ENCODE measurements at regions not wholly inside any gene's neighbourhood (a gene's known extent, or its start where the extent isn't known, plus 50 kb on each side); places are given as distances from the start of the nearest gene placed in this dataset.
A peak's percentile ranks its signal among the peaks of the same experiment; 100 is the strongest.

DNA sequence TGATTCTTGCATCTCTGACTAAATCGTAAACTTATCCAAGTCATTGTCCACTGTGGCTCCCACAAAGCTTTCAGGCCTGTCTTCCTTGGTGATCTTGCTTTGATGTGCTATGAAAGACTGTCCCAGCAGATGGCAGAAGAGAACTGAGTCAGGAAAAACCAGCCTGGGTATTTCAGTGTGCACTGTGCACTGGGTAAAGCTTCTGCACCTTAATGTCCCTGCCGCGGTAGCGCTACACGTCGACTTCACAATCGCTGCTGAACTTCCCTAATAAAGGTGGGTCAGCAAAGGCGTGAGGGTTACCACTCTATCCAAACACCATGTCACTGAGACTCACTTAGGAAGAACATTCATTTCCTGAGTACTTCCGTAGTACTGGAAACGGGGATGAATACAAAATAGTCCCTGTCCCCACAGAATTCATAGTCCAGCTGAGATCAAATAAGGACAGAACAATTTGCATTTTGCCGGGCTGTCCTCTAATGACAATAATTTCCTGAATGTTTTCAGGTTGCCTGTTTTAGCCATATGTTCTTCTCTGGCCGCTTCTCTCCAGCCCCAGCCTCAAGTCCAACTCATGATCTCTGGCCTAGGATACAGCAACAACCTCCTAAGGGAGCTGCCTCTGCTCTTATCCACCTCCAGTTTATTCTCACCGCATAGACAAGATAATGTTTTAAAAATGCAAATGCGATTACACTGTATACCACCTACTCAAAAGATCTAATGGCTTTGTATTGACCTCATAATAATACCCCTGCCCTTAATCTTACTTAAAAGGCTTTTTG lies 83.6 kb upstream of the AKAP13 start:
- H3K27me3 ChIP-seq = no peaks in the 10 kb centered on the region
- no peaks in the 10 kb centered on the region for H3K4me1 ChIP-seq
- peak overlapping the region; percentile 16 to 26 for H3K4me3 ChIP-seq
- no peaks in the 10 kb centered on the region for H3K9me3 ChIP-seq
- intact Hi-C loops (cut with DNase I) = loop anchor here (10.0 kb wide), 2 partner anchors 208 to 538 kb away; no protein-coding TSS in a partner anchor
- TF ChIP-seq POLR2A (IDR thresholded peaks at IDR 0.05) (no peak), POLR2AphosphoS5 (IDR thresholded peaks at IDR 0.05; ENCODE audit: insufficient read depth in 1 of 2, low read depth in 1 of 2) (peak in 1 of 2 donors; percentile 47)
- TF ChIP-seq, protein P1, sequence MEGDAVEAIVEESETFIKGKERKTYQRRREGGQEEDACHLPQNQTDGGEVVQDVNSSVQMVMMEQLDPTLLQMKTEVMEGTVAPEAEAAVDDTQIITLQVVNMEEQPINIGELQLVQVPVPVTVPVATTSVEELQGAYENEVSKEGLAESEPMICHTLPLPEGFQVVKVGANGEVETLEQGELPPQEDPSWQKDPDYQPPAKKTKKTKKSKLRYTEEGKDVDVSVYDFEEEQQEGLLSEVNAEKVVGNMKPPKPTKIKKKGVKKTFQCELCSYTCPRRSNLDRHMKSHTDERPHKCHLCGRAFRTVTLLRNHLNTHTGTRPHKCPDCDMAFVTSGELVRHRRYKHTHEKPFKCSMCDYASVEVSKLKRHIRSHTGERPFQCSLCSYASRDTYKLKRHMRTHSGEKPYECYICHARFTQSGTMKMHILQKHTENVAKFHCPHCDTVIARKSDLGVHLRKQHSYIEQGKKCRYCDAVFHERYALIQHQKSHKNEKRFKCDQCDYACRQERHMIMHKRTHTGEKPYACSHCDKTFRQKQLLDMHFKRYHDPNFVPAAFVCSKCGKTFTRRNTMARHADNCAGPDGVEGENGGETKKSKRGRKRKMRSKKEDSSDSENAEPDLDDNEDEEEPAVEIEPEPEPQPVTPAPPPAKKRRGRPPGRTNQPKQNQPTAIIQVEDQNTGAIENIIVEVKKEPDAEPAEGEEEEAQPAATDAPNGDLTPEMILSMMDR (IDR thresholded peaks at IDR 0.05) = peak in 2 of 3 experiments; percentile 74 to 78
- peak in 1 of 2 donors; percentile 88 for DNase-seq (ENCODE audit: extremely low spot score in 2 of 2)
- H3K36me3 ChIP-seq = no peaks in the 10 kb centered on the region
- H3K27ac ChIP-seq = peak overlapping the region; percentile 70

DNA sequence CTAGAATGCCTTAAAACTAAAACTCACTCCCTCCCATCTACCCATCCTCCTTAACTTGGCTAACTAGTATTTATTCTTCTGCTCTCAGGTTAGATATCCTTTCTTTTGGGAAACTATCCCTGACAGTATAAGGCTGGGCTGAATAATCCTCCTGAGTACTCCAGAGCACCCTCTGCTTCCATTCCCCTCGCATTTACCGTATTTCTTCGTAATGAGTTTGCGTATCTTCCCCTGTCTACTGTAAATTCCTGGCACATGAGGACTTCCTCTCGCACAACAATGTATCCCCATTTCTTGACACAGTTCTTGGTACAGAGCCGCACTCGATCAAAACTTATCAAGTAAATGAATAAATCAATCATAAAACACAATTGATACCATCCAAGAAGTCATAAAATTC lies 82.9 kb upstream of the AKAP13 start:
- TF ChIP-seq POLR2A (IDR thresholded peaks at IDR 0.05) (no peak), POLR2AphosphoS5 (IDR thresholded peaks at IDR 0.05; ENCODE audit: insufficient read depth in 1 of 2, low read depth in 1 of 2) (no peak)
- TF ChIP-seq, protein P1 (IDR thresholded peaks at IDR 0.05) = no peak
- DNase-seq (ENCODE audit: extremely low spot score in 2 of 2) = no peak
- H3K9me3 ChIP-seq = no peaks in the 10 kb centered on the region
- H3K27me3 ChIP-seq = no peaks in the 10 kb centered on the region
- H3K27ac ChIP-seq = no peak overlapping the region
- no peak overlapping the region for H3K4me3 ChIP-seq
- H3K36me3 ChIP-seq = no peaks in the 10 kb centered on the region
- no peaks in the 10 kb centered on the region for H3K4me1 ChIP-seq
- intact Hi-C loops (cut with DNase I) = loop anchor here (10.0 kb wide), 2 partner anchors 207 to 537 kb away; no protein-coding TSS in a partner anchor

DNA sequence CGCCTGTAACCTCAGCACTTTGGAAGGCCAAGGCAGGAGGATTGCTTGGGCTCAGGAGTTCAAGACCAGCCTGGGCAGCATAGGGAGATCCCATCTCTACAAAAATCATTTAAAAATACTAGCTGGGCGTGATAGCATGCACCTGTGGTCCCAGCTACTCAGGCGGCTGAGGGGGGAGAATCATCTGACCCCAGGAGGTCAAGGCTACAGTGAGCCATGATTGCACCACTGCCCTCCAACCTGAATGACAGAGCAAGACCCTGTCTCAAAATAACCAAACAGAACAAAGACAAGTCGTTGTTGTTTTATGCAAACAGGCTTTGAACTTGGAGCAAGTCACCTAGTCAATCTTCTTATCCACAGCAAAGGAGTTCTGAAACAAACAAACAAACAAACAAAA lies 82.0 kb upstream of the AKAP13 start:
- Histone ChIP-seq H3K4me3 (no peak overlapping the region), H3K27ac (no peak overlapping the region), H3K4me1 (no peaks in the 10 kb centered on the region), H3K9me3 (no peaks in the 10 kb centered on the region), H3K27me3 (no peaks in the 10 kb centered on the region), H3K36me3 (no peaks in the 10 kb centered on the region)
- TF ChIP-seq, protein P1 (IDR thresholded peaks at IDR 0.05) = no peak
- TF ChIP-seq POLR2AphosphoS5 (IDR thresholded peaks at IDR 0.05; ENCODE audit: insufficient read depth in 1 of 2, low read depth in 1 of 2) = no peak
- no peak for TF ChIP-seq POLR2A (IDR thresholded peaks at IDR 0.05)
- intact Hi-C loops (cut with DNase I) = loop anchor here (10.0 kb wide), 2 partner anchors 206 to 536 kb away; no protein-coding TSS in a partner anchor
- no peak for DNase-seq (ENCODE audit: extremely low spot score in 2 of 2)

DNA sequence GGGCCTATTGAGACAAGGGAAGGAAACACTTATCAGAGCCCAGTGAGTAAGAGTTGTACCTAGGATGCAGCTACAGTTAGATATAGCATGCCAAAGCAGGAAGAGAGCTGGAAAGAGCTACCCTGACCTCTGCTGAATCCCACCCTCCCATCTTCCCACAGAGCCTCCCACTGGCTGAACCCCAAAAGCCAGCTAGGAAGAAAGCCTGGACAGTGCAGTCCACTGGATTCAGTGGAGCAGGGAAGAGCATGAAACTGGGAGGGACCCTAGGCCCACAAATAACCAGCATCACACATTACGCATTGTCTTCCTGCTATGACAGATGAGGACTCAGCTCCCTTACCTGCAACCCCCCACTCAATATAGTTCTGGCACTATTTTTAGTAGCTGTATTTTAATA lies 81.5 kb upstream of the AKAP13 start:
- H3K36me3 ChIP-seq = no peaks in the 10 kb centered on the region
- DNase-seq (ENCODE audit: extremely low spot score in 2 of 2) = peak in 1 of 2 donors; percentile 44
- H3K9me3 ChIP-seq = no peaks in the 10 kb centered on the region
- no peaks in the 10 kb centered on the region for H3K4me1 ChIP-seq
- H3K27me3 ChIP-seq = no peaks in the 10 kb centered on the region
- intact Hi-C loops (cut with DNase I) = loop anchor here (10.0 kb wide), 2 partner anchors 206 to 536 kb away; no protein-coding TSS in a partner anchor
- TF ChIP-seq, protein P1 (IDR thresholded peaks at IDR 0.05) = no peak
- TF ChIP-seq POLR2A (IDR thresholded peaks at IDR 0.05) = no peak
- TF ChIP-seq POLR2AphosphoS5 (IDR thresholded peaks at IDR 0.05; ENCODE audit: insufficient read depth in 1 of 2, low read depth in 1 of 2) = no peak
- no peak overlapping the region for H3K4me3 ChIP-seq
- no peak overlapping the region for H3K27ac ChIP-seq

DNA sequence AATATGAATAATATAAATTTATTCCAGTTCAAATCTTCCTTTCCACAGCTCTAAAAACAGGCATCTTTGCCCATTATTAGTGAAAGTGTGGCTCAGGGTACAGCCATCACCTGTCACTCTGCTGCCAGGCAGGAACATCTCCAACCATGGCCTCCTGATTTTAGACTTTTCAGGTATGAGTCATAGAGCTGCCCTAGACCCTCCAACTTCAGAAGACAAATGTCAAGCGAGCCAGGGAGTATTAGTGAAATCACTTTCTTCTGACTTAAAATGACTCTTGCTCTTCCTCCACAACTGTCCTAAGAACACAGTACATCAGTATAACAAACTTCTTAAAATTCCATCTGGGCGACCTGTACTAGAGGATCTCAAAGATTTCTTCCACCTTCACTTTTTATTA lies 78.1 kb upstream of the AKAP13 start:
- H3K27ac ChIP-seq = no peak overlapping the region
- H3K9me3 ChIP-seq = no peaks in the 10 kb centered on the region
- H3K27me3 ChIP-seq = no peaks in the 10 kb centered on the region
- DNase-seq (ENCODE audit: extremely low spot score in 2 of 2) = no peak
- intact Hi-C loops (cut with DNase I) = no loop called here
- H3K4me3 ChIP-seq = no peak overlapping the region
- no peaks in the 10 kb centered on the region for H3K4me1 ChIP-seq
- no peaks in the 10 kb centered on the region for H3K36me3 ChIP-seq
- TF ChIP-seq POLR2A (IDR thresholded peaks at IDR 0.05) (no peak), POLR2AphosphoS5 (IDR thresholded peaks at IDR 0.05; ENCODE audit: insufficient read depth in 1 of 2, low read depth in 1 of 2) (no peak)
- TF ChIP-seq, protein P1 (IDR thresholded peaks at IDR 0.05) = no peak
